Kidney epithelial cell (primary cell): ENCODE measurements at regions not wholly inside any gene's neighbourhood (a gene's known extent, or its start where the extent isn't known, plus 50 kb on each side); places are given as distances from the start of the nearest gene placed in this dataset.
"Not testable (repeated sequence)": the region's sequence is repeated elsewhere in the genome, so short reads cannot be mapped to it uniquely, and the experiment has no call there.

ENCODE experiments used
- DNase-seq: peaks from one replicate; pipeline ENCODE4 v3.0.0-alpha.2; 2010; ENCODE audit warnings: low read depth
- H3K27me3 ChIP-seq: 2 replicates; pipeline ENCODE4 v1.6.0; 2011; ENCODE audit warnings: low read length; ENCODE audit not compliant: control insufficient read depth, insufficient read depth
- H3K36me3 ChIP-seq: 2 replicates; pipeline ENCODE4 v1.5.1; 2011; ENCODE audit warnings: low read length; ENCODE audit not compliant: control insufficient read depth, insufficient read depth
- H3K4me3 ChIP-seq: 2 replicates; pipeline ENCODE4 v1.5.1; 2011; ENCODE audit warnings: low read depth, mild to moderate bottlenecking, control low read depth, low read length
- CTCF ChIP-seq: IDR thresholded peaks from 2 replicates; pipeline ENCODE4 v1.5.1; 2011; ENCODE audit warnings: mild to moderate bottlenecking, moderate library complexity, low read length, control low read depth, inconsistent platforms; ENCODE audit not compliant: insufficient read depth, poor library complexity, severe bottlenecking

- no peak for DNase-seq
- no peak for TF ChIP-seq CTCF
- Histone ChIP-seq H3K36me3 (no peaks in the 10 kb centered on the region), H3K27me3 (no peaks in the 10 kb centered on the region), H3K4me3 (no peak overlapping the region)
Measured at GRCh38 chr6:90890683-90891330, 303.9 kb upstream of the MAP3K7 start.

- Histone ChIP-seq H3K4me3 (no peak overlapping the region), H3K27me3 (no peaks in the 10 kb centered on the region), H3K36me3 (no peaks in the 10 kb centered on the region)
- no peak for DNase-seq
- no peak for TF ChIP-seq CTCF
Measured at GRCh38 chr6:90887764-90888163, 300.9 kb upstream of the MAP3K7 start.

GRCh38 chr6:90885611-90886056 lies 298.8 kb upstream of the MAP3K7 start:
- DNase-seq: no peak
- H3K4me3 ChIP-seq: no peak overlapping the region
- TF ChIP-seq CTCF: no peak
- no peaks in the 10 kb centered on the region for H3K27me3 ChIP-seq
- H3K36me3 ChIP-seq: no peaks in the 10 kb centered on the region

- not testable (repeated sequence) for DNase-seq, H3K27me3 ChIP-seq, H3K4me3 ChIP-seq, H3K36me3 ChIP-seq
Measured at GRCh38 chr6:90885137-90885536, 298.3 kb upstream of the MAP3K7 start.

- Histone ChIP-seq H3K4me3 (no peak overlapping the region), H3K27me3 (no peaks in the 10 kb centered on the region), H3K36me3 (no peaks in the 10 kb centered on the region)
- no peak for TF ChIP-seq CTCF
- no peak for DNase-seq
Measured at GRCh38 chr6:90877616-90878015, 290.7 kb upstream of the MAP3K7 start.

- no peak for DNase-seq
Measured at GRCh38 chr6:90874931-90875330, 288.1 kb upstream of the MAP3K7 start.

More at GRCh38 chr6:90874931-90875330, 288.1 kb upstream of the MAP3K7 start:
- H3K36me3 ChIP-seq: no peaks in the 10 kb centered on the region
- no peak overlapping the region for H3K4me3 ChIP-seq
- no peaks in the 10 kb centered on the region for H3K27me3 ChIP-seq
- no peak for TF ChIP-seq CTCF
